Hypothalamus (tissue), 51 donors: ENCODE measurements at regions not wholly inside any gene's neighbourhood (a gene's known extent, or its start where the extent isn't known, plus 50 kb on each side); places are given as distances from the start of the nearest gene placed in this dataset.

ENCODE experiments used
- DNase-seq, 51 donors: peaks; one replicate each; lab custom pipeline; 2025; lab: John Stamatoyannopoulos, UW

GRCh38 chr18:76134628-76135027 lies 360.4 kb downstream of the ZNF516 start:
- no peak for DNase-seq

DNA sequence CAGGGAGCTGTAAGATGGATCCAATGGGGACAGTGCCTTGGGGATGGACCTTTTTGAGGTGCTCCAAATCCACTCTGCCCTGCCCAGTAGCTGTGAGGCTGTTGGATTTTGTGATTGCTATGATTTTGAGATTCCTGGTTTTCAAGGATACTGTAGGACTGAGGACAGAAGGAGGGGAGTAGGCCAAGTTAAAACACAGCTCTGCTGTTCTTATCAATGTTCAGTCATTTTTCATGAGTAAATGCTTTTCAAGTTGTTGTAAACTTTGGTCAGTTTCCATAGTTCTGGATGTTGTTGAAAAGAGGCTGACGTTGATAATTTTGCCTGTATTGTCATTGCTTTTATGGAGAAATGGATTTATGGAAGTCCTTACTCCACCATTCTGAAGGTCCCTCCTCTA lies 361.2 kb downstream of the ZNF516 start:
- DNase-seq = no peak

DNA sequence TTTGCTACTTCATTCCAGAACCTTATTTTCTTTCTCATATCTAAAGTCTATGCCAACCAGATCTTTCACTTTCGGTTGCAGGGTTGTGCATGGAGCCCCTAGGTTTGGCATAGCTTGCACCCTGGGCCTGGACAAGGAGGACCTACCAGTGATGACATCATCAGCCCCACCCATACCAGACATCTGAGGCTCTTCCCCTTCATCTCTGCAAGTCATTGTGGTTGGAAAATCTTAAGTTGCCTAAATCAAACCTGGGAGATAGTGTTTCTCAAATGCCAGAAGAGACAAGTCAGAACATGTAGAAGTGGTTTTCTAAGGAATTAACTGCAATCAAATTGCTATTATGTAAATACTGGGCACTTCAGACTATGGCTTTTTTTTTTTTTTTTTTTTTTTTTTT lies 363.3 kb downstream of the ZNF516 start:
- DNase-seq = no peak

DNA sequence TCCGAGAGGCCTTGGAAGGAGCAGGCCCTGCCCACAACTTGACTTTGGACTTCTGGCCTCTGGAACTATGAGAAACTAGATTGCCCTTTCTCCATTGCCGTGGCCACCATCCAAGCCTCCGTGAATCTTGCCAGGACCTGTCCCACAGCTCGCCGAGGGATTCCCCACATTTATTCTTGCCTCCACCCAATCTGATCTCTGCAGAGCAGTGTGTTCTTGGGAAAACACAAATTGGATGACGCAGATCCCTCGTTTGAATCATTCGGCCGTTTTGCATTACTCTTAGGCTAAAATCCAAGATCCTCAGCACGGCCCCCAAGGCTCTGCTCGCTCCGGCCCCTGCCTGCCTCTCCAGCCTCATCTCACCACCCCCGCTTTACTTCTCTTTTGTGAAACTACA lies 364.2 kb downstream of the ZNF516 start:
- DNase-seq = no peak

DNA sequence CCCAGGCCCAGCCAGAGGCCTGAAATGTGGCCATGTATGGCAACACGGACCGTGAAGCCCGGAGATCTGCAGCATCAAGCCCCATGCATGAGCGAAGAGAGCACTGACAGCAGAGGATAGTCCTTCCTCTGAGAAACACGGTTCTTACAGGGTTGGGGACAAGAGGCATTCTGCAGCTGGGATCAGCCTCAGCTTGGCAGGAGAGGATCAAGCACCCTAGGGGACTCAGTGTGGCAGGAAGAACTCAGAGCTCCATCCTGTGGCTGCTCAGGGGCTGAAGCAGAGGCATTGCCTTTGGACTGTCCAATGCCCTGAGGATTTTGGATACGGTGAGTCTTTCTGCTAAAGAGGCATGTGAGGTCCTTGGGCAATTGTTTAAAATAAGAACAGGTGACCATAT lies 368.7 kb downstream of the ZNF516 start:
- DNase-seq = peak in 1 of 51 donors; percentile 7

DNA sequence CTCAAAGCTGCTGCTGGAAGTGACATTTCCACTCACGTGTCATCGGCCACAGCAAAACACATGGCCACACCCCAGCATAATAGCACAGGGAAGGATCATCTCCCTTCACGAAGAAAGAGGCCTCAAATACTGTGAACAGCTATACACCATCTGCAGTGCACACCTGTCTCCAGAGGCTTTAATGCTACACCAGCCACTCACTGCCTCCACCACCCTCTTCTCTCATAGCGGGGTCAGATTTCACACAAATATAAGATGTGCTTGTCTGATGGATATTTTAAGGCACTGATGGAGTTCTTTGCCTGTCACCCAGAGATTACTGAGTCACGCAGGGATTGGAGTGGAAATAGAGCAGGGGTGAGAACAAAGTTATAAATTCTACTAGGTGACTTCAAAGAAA lies 374.0 kb downstream of the ZNF516 start:
- DNase-seq = no peak

GRCh38 chr18:76115580-76115979 lies 379.5 kb downstream of the ZNF516 start:
- no peak for DNase-seq

DNA sequence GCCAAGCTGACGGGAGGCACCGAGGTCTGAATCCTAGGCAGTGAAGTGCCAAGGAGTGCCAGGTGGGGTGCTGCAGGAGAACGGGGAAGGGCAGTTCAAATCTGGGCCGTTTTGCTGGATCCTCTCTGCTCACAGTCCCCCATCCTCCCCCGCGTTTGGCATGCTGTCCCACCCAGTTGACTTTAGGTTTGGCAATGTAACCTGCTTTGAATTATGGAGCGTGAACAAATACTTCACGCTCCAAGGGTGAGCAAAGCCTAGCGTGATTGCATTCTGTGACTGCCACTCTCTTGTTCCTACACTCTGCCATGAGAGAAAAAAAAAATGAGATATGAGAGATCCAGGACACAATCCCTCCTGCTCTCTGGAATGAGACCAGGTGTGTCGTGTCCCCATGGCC lies 381.9 kb downstream of the ZNF516 start:
- DNase-seq = no peak

DNA sequence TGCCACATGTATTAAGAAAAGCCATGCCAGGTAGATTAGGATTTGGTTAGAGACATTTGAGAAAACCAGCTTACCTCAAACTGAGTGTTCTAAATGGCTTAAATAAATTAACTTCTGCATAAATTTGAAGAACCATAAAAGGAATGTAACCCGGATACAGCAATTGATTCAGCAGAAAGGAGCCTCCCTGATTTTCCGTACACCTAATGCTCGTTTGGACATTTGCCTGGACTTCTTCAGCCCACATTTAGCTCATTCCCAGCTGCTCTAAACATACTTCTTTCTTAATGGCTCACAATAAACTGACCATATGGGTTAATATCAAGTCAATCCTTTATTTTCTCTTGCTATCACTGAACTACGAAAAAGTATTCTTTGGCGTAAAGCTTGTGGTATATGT lies 392.4 kb downstream of the ZNF516 start:
- DNase-seq = no peak

- no peak for DNase-seq
Measured at GRCh38 chr18:76102156-76102555, 392.9 kb downstream of the ZNF516 start.

DNA sequence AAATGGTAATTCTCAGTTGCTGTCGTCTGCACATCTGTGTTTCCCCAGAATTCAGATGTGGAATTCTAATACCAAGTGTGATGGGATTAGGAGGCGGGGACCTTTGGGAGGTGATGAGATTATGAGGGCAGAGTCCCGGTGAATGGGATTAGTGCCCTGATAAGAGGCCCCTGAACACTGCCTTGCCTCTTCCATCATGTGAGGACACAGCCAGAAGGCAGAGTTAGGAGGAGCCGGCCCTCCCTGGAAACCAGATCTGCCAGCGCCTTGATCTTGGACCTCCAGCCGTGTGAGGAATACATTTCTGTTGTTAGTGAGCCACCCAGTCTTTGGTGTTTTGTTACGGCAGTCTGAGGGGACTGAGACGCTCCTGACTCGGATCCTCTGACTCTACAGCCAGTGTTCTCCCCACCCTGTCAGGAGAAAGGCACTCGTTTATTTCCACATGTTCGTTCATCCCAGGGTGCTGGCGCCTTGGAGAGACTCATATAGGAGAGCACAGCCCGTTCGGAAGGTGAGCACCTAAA lies 395.0 kb downstream of the ZNF516 start:
- no peak for DNase-seq

GRCh38 chr18:76098674-76099411 lies 396.2 kb downstream of the ZNF516 start:
- no peak for DNase-seq

- no peak for DNase-seq
Measured at GRCh38 chr18:76081536-76081935, 413.5 kb downstream of the ZNF516 start.

DNA sequence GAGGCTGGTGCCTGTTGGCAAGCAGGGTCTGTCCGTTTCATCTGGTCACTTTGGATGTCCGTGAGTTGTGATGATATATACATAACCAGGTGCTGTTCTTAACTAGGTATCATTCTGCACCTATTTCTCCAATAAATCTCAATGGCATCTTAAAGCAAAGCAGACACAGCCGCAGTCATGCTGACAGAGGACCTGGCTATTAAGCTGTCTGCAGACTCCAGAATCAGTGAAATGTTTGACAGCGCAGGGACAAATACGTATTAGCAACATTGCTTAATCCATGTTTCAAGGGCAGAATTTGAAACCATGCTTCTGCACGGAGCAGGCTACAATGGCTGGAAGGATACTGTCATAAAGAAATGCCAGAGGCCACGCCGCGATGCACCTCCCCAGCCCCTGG lies 414.6 kb downstream of the ZNF516 start:
- no peak for DNase-seq

GRCh38 chr18:76075777-76076176 lies 419.3 kb downstream of the ZNF516 start:
- DNase-seq = no peak

- no peak for DNase-seq
Measured at GRCh38 chr18:76064998-76065397, 430.0 kb downstream of the ZNF516 start.

DNA sequence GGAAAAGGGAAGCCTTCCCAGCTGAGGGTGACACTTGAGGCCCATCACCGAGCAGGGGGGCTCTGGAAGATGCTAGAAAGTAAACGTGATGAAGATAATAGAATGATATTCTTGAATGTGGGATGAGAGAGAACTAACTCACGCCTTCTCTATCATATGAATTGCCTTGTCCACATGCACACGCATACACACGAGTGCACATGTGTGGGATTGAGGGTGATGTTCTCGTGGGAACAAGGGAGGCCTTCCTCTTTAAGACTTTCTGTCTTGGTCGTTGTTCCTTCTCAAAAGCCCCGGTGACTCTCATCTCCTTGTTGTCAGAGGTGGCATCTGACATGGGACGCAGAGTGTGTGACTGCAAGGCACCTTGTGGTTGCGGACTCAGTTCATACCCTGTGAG lies 436.9 kb downstream of the ZNF516 start:
- DNase-seq = no peak

GRCh38 chr18:76057386-76057785 lies 437.7 kb downstream of the ZNF516 start:
- no peak for DNase-seq

DNA sequence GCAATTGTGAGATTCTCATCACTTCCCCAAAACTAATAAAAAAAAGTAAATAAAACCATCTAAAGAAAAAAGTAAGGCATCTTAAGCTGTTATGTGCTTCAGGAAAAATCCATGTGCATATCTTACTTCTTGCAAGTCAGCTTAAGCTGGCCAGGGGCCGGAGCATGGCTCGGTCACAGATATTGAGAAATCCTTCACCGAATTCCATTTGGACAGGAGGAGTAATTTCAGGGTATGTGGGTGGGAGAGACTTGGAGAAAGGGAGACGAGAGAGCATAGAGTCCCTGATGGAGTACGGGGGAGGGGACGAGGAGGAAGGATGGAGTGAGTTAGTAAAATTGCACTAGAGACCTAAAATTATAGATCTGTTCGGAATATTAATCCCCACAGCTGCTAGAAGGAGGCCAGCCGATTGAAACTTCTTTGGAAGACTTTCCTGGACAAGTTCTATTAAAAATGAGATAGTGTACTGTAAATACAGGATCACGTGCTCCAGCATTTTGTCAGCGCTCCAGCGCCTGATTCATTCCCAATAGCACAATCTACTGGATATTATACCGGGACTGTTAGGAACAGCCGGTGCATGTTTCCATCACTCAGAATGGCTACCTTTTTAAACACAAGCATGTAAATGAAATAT lies 438.5 kb downstream of the ZNF516 start:
- no peak for DNase-seq

DNA sequence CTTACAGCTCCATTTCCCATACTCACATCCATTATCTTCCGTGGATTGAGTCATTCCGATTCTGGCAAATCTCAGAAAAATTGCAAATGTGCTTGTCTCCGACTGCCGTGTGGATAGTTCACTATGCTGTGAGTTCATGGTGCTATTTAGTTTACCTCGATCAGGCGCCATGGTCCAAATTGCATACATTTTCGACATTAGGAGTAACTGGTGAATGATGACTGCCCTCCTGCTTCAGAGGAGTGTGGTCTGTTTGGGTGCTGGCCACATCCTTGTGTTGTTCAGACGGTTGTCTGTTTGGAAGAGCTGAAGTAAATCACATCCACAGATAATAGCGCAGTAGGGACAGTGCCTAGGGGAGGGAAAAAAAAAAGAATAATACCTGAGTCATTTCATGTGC lies 439.5 kb downstream of the ZNF516 start:
- DNase-seq = no peak

DNA sequence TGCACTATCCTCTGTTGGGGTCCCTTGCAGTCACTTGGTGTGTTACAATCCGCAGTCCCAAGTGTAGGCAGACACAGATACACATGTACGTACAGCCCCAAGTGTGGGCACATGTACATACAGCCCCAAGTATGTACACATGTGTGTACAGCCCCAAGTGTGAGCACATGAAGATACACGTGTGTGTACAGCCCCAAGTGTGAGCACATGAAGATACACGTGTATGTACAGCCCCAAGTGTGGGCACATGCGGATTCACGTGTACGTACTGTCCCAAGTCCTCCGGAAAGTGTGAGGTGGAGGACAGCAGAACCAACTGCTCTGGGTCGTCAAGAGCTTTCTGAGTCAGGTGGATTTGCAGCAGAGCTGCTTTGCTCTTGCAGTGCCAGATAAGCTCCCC lies 440.0 kb downstream of the ZNF516 start:
- DNase-seq = no peak

DNA sequence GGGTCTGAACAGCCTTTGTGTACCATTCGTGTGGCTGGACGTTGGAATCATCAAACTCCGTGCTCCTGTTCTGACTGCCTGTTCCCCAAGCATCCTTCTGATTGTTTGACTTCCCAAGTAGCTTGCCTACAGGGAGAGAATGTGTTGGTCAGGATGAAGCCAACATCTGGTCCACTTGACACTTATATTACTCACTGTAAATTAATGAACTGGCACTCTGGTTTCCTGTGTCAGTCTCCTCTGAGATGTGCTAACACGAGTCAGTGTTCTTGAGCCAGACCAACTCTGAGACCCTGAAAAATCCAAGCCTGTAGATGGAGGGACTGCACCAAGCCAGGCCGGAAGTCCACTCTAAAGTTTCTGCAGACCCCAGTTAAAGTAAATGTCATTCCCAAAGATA lies 440.9 kb downstream of the ZNF516 start:
- DNase-seq = no peak
